Neural progenitor cell (in vitro differentiated cells): ENCODE measurements at regions not wholly inside any gene's neighbourhood (a gene's known extent, or its start where the extent isn't known, plus 50 kb on each side); places are given as distances from the start of the nearest gene placed in this dataset.
"Not testable (repeated sequence)": the region's sequence is repeated elsewhere in the genome, so short reads cannot be mapped to it uniquely, and the experiment has no call there.

Experiments
- DNase-seq: peaks from one replicate; pipeline ENCODE4 v3.0.0-alpha.2; 2016; ENCODE audit warnings: low spot score
- H2AFZ ChIP-seq: fragments of 200-600 bp; sonication (generic); replicated peaks from 2 replicates; pipeline ENCODE4 v1.6.1; 2016; ENCODE audit warnings: antibody characterized with exemption
- H3F3A ChIP-seq: fragments of 200-600 bp; sonication (generic); 2 replicates; pipeline ENCODE4 v1.6.1; 2016; ENCODE audit warnings: antibody characterized with exemption, low read depth
- H3K27ac ChIP-seq: fragments of 200-600 bp; sonication (generic); 2 replicates; pipeline ENCODE4 v1.5.1; 2016; ENCODE audit warnings: mild to moderate bottlenecking
- H3K27me3 ChIP-seq: fragments of 200-600 bp; sonication (generic); 2 replicates; pipeline ENCODE4 v1.6.1; 2016; ENCODE audit warnings: mild to moderate bottlenecking, moderate library complexity
- H3K36me3 ChIP-seq: fragments of 200-600 bp; sonication (generic); 2 replicates; pipeline ENCODE4 v1.5.1; 2016
- H3K4me1 ChIP-seq: fragments of 200-600 bp; sonication (generic); 2 replicates; pipeline ENCODE4 v1.6.1; 2016; ENCODE audit warnings: mixed run types
- H3K4me2 ChIP-seq: fragments of 200-600 bp; sonication (generic); 2 replicates; pipeline ENCODE4 v1.6.1; 2016
- H3K4me3 ChIP-seq: fragments of 200-600 bp; sonication (generic); 2 replicates; pipeline ENCODE4 v1.5.1; 2016
- H3K79me2 ChIP-seq: fragments of 200-600 bp; sonication (generic); 2 replicates; pipeline ENCODE4 v1.6.1; 2016; ENCODE audit warnings: low read depth
- H3K9ac ChIP-seq: fragments of 200-600 bp; sonication (generic); 2 replicates; pipeline ENCODE4 v1.6.1; 2016
- H3K9me3 ChIP-seq: fragments of 200-600 bp; sonication (generic); 2 replicates; pipeline ENCODE4 v1.5.1; 2016; ENCODE audit warnings: low read depth
- H4K20me1 ChIP-seq: fragments of 200-600 bp; sonication (generic); 2 replicates; pipeline ENCODE4 v1.6.1; 2016; ENCODE audit warnings: low read depth
- H3K27ac Mint-ChIP-seq: 3 replicates; pipeline ENCODE4 v1.8.0; 2021; ENCODE audit warnings: mixed read lengths
- H3K27me3 Mint-ChIP-seq: 2 replicates; pipeline ENCODE4 v1.8.0; 2022; ENCODE audit warnings: low read depth, mild to moderate bottlenecking, inconsistent platforms, moderate library complexity, mixed read lengths; ENCODE audit not compliant: insufficient read depth
- H3K36me3 Mint-ChIP-seq: 3 replicates; pipeline ENCODE4 v1.8.0; 2021; ENCODE audit warnings: mixed read lengths
- H3K4me1 Mint-ChIP-seq: 3 replicates; pipeline ENCODE4 v1.8.0; 2021; ENCODE audit warnings: mixed read lengths
- H3K4me3 Mint-ChIP-seq: 3 replicates; pipeline ENCODE4 v1.8.0; 2021; ENCODE audit warnings: mild to moderate bottlenecking, moderate library complexity, mixed read lengths
- H3K9me3 Mint-ChIP-seq: 3 replicates; pipeline ENCODE4 v1.8.0; 2020; ENCODE audit warnings: mixed read lengths
- CTCF ChIP-seq: fragments of 200-600 bp; sonication (generic); IDR thresholded peaks from 2 replicates; pipeline ENCODE4 v1.5.1; 2017; ENCODE audit warnings: antibody characterized with exemption, mild to moderate bottlenecking
- EZH2 ChIP-seq: fragments of 200-600 bp; sonication (generic); IDR thresholded peaks from 2 replicates; pipeline ENCODE4 v1.6.1; 2017; ENCODE audit warnings: antibody characterized with exemption, mild to moderate bottlenecking, moderate library complexity
- EZH2phosphoT487 ChIP-seq: fragments of 200-600 bp; sonication (generic); IDR thresholded peaks from 2 replicates; pipeline ENCODE4 v1.6.1; 2017; ENCODE audit warnings: antibody characterized with exemption

- Histone ChIP-seq H3K79me2 (no peaks in the 10 kb centered on the region), H3K4me3 (no peak overlapping the region), H3K9ac (no peak overlapping the region), H3K36me3 (no peaks in the 10 kb centered on the region), H3F3A (no peaks in the 10 kb centered on the region), H4K20me1 (no peaks in the 10 kb centered on the region), H3K9me3 (no peaks in the 10 kb centered on the region), H3K27me3 (no peaks in the 10 kb centered on the region), H3K4me2 (no peak overlapping the region), H3K27ac (no peak overlapping the region), H3K4me1 (no peaks in the 10 kb centered on the region), H2AFZ (no peak overlapping the region)
- H3K27me3 Mint-ChIP-seq: no peaks in the 10 kb centered on the region
- TF ChIP-seq CTCF (no peak), EZH2phosphoT487 (no peak), EZH2 (no peak)
- no peak overlapping the region for H3K4me3 Mint-ChIP-seq
- no peaks in the 10 kb centered on the region for H3K36me3 Mint-ChIP-seq
- no peak overlapping the region for H3K27ac Mint-ChIP-seq
- no peaks in the 10 kb centered on the region for H3K9me3 Mint-ChIP-seq
- no peak for DNase-seq
- no peaks in the 10 kb centered on the region for H3K4me1 Mint-ChIP-seq
Observed at GRCh38 chrX:87968118-87968517, 450.5 kb downstream of the KLHL4 start.

GRCh38 chrX:87972121-87972520, 454.5 kb downstream of the KLHL4 start:
- not testable (repeated sequence) for H3K4me3 Mint-ChIP-seq, H3K4me1 Mint-ChIP-seq, DNase-seq, H3K4me2 ChIP-seq, H3K27me3 ChIP-seq, H3K36me3 Mint-ChIP-seq, H4K20me1 ChIP-seq, H2AFZ ChIP-seq, H3K36me3 ChIP-seq, H3K27me3 Mint-ChIP-seq, H3K9ac ChIP-seq, H3F3A ChIP-seq, H3K27ac Mint-ChIP-seq, H3K9me3 ChIP-seq, H3K79me2 ChIP-seq, H3K9me3 Mint-ChIP-seq, H3K4me3 ChIP-seq, H3K4me1 ChIP-seq, H3K27ac ChIP-seq

GRCh38 chrX:87975365-87975764, 457.8 kb downstream of the KLHL4 start:
- Mint-ChIP-seq H3K27ac (no peak overlapping the region), H3K27me3 (no peaks in the 10 kb centered on the region), H3K36me3 (no peaks in the 10 kb centered on the region), H3K9me3 (peaks cover 6% of the 10 kb centered on the region), H3K4me3 (no peak overlapping the region), H3K4me1 (no peaks in the 10 kb centered on the region)
- no peak for DNase-seq
- no peak overlapping the region for H3K9ac ChIP-seq
- H3F3A ChIP-seq: no peaks in the 10 kb centered on the region
- no peaks in the 10 kb centered on the region for H3K9me3 ChIP-seq
- no peaks in the 10 kb centered on the region for H3K79me2 ChIP-seq
- TF ChIP-seq CTCF (no peak), EZH2phosphoT487 (no peak), EZH2 (no peak)
- no peaks in the 10 kb centered on the region for H3K36me3 ChIP-seq
- no peaks in the 10 kb centered on the region for H3K4me1 ChIP-seq
- no peaks in the 10 kb centered on the region for H3K27me3 ChIP-seq
- H4K20me1 ChIP-seq: no peaks in the 10 kb centered on the region
- H3K4me3 ChIP-seq: no peak overlapping the region
- H2AFZ ChIP-seq: no peak overlapping the region
- no peak overlapping the region for H3K4me2 ChIP-seq
- no peak overlapping the region for H3K27ac ChIP-seq

- H3K9me3 Mint-ChIP-seq: peaks cover 11% of the 10 kb centered on the region
- not testable (repeated sequence) for H4K20me1 ChIP-seq, H3K79me2 ChIP-seq, DNase-seq, H3K36me3 Mint-ChIP-seq, H3K4me2 ChIP-seq, H3K4me1 Mint-ChIP-seq, H3K4me3 Mint-ChIP-seq, H3K27ac ChIP-seq, H3K27me3 Mint-ChIP-seq, H3K4me1 ChIP-seq, H3K9ac ChIP-seq, H2AFZ ChIP-seq, H3K9me3 ChIP-seq, H3K27me3 ChIP-seq, H3K27ac Mint-ChIP-seq, H3F3A ChIP-seq, H3K36me3 ChIP-seq, H3K4me3 ChIP-seq
Observed at GRCh38 chrX:88007873-88008272, 490.3 kb downstream of the KLHL4 start.
